HG02588 (cell line): ENCODE measurements at regions not wholly inside any gene's neighbourhood (a gene's known extent, or its start where the extent isn't known, plus 50 kb on each side); places are given as distances from the start of the nearest gene placed in this dataset.

Experiments used
- ATAC-seq: cut with Tn5 transposase; IDR thresholded peaks from one replicate; pipeline ENCODE4 v1.9.1; 2021; ENCODE audit warnings: mild to moderate bottlenecking, moderate library complexity; ENCODE audit not compliant: unreplicated experiment

DNA sequence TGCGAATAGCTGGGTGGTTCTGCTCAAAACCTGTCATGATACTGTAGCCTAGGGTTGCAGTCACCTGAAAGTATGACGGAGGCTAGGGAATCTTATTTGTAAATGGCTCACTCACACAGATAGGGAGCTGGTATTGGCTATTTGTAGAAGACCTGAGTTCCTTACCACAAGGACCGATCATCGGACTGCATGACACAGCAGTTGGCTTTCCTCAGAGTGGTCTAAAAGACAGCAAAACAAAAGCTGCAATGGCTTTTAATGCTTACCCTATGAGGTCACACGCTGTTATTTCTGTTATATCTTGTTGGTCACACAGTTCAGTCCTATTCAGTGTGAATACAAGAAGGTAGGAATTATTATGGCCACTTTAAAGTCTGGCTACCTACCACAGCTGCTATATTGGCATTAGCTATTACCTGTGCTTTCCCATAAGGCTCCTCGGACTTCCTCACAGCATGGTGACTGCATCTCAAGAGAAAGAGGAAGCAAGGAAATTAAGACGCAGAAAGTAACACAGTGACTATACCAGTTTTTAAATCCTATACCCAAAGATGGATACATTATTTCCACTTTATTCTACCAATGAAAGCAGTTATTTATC is 68.4 kb upstream of the LRRC7 start:
- ATAC-seq, result no peak

DNA sequence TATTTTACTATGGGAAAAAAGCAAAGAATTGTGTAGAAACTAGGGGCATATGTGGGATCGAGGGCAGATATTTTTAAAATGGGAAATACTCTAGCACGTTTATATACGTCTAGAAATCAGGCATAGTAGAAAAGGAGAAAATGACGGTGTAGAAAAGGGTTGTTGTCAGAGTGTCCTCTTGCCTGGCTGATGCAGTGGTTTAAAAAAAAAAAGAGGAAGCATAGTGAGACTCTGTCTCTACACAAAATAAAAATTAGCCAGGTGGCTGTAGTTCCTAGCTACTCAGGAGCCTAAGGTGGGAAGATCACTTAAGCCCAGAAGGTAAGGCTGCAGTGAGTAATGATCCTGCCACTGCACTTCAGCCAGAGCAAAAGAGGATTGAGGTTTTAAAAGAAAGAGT is 64.7 kb upstream of the LRRC7 start:
- no peak for ATAC-seq

DNA sequence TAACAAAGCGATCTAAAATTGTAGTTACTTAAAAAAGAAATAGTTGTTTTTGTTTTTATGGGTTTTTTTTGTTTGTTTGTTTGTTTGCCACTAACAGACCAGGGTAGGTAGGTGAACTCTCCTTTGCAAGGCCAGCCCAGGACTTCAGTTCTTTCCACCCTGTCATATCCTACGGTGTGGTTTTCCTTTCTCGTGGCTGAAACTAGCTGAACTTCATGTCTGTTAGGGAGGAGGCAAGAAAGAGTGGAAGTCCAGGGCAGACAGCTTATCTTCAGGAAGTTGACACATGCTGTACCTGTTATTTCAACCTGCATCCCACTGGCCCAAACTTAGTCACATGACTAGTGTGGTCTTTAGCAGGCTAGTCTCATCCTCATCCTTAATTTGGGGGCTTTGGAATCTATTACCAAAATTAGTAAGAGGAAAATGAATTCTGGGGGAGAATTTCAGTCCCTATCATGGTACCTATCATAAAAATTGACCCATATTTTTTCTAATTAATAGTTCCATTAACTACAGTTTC is 62.9 kb upstream of the LRRC7 start:
- ATAC-seq, result no peak

DNA sequence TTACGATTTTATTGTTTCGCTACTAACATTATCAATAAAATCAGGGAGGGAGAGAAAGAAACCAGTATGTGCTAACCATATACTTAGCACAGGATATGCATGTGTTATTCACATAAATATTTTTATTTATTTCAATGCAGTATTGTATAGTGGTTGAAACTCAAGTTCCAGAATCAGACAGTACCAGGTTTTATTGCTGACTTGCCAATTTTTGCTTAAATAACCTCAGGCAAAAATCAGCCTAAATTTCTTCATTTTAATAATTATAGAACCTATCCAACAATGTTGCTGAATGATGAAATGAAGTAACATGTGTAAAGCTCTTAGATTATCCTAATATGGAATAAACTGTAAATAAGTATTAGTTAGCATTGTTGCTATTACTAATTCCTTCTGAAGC is 61.4 kb upstream of the LRRC7 start:
- ATAC-seq, result no peak

DNA sequence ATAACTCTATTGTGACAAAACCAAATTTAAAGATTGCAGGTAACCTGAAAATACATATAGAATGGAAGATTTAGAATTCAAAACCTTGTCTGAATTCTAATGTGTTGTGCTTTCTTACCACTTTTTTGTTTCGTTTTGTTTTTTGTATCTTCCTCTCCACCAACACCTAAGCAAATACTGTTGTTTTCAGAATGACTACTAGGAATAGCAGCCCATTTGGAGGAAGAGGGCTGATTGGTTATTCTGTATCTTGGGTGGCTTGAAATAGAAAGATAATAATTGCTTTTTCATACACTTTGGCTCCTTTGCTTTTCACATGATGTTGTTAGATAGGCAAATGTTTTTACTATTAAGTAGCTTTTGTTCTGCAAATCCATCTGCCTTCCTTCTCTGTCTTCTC is 61.0 kb upstream of the LRRC7 start:
- no peak for ATAC-seq

DNA sequence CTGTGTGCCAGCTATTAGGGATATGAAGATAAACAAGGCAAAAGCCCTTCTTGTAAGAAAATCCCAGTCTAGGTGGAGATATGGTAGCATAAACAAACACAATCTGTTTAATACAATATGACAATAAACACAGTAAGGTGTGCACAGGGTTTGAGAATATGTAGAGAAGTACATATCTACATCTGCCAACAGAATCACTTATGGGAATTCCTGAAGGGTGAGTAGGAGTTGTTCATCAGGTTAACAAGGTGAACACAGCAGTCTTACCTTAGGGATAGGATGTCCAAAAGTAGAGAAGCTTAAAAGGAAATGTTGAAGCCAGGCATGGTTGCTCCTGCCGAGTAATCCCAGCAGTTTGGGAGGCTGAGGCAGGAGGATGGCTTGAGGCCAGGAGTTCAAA is 57.7 kb upstream of the LRRC7 start:
- ATAC-seq, result no peak

DNA sequence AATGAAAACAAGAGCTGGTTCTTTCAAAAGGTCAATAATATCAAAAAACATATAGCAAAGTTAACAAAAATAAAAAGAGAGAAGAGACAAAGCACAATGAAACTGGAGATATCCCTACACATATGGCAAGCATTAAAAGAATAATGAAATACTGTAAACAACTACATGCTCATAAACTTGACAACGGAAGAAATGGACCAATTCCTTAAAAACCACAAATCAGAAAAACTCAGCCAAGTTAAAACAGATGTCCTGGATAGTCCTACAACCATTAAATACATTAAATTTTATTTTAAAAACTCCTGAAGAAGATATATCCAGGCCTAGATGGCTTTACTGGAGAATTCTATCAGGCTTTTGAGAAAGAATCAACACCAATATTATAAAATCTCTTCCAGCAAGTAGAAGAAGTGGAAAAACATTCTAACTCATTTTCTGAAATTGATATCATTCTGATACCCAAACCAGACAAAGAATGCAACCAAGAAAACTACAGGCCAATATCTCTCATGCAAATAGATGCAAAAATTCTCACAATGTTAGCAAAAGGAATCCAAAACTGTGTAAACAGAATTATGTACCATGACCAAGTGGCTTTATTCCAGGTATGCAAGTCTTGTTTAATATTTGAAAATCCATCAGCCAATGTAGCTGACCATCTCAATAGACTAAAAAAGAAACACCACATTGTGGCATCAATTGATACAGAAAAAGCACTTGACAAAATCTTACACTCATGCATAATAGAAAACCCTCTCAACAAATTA is 56.1 kb upstream of the LRRC7 start:
- ATAC-seq, result no peak

DNA sequence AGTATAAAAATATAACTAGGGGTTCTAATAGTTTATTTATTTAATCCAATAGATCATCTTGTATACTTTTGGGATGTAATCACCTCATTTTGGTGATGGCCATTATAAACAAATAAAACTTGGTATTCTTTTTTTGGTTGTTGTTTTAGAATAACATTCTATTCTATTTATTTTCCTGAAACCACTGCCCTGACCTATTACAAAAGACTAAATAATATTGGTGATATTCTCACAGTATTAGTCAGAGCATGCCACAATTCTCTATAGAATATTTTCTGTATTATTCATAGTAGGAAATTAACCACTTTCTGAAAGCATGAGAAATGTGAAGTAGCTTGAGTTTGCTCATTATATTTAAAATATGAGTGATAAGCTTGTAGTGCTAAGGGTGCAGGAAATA is 54.1 kb upstream of the LRRC7 start:
- ATAC-seq, result no peak
